HEK293 (cell line): ENCODE measurements at regions not wholly inside any gene's neighbourhood (a gene's known extent, or its start where the extent isn't known, plus 50 kb on each side); places are given as distances from the start of the nearest gene placed in this dataset.

Source experiments
- CTCF ChIA-PET: fragments of 350-600 bp; formaldehyde crosslinking; extraction: SDS; loops from one replicate; lab custom pipeline; 2021; ENCODE audit warnings: antibody characterized with exemption; lab: Yijun Ruan, JAX
- POLR2A ChIA-PET: fragments of 300-600 bp; formaldehyde crosslinking; extraction: SDS; loops from one replicate; lab custom pipeline; 2020; ENCODE audit warnings: antibody characterized with exemption, inconsistent platforms; lab: Yijun Ruan, JAX
- H3K27ac ChIP-seq: fragments of 200-500 bp; sonication (Bioruptor generic); 2 replicates; pipeline ENCODE4 v1.5.1; 2014; ENCODE audit warnings: low read depth, low read length, control low read depth, inconsistent platforms; ENCODE audit errors: extremely low read depth
- H3K36me3 ChIP-seq, 2 experiments: fragments of 200-500 bp in 1 of 2; sonication (Bioruptor generic) in 1 of 2; 1 replicate in 1 of 2; 2 replicates in 1 of 2; pipeline ENCODE4 v1.5.1; 2014 to 2017; ENCODE audit warnings: inconsistent platforms in 2 of 2, low read length in 2 of 2; ENCODE audit not compliant: control insufficient read depth in 2 of 2, insufficient read depth in 1 of 2
- H3K4me1 ChIP-seq: fragments of 200-500 bp; sonication (Bioruptor generic); 2 replicates; pipeline ENCODE4 v1.5.1; 2014; ENCODE audit warnings: mild to moderate bottlenecking, low read length, inconsistent platforms; ENCODE audit not compliant: control insufficient read depth, insufficient read depth
- H3K4me3 ChIP-seq: 2 replicates; pipeline ENCODE4 v1.5.1; 2011; ENCODE audit warnings: low read depth, mild to moderate bottlenecking, control low read depth, low read length, moderate library complexity
- H3K9me3 ChIP-seq: fragments of 200-500 bp; sonication (Bioruptor generic); 2 replicates; pipeline ENCODE4 v1.5.1; 2014; ENCODE audit warnings: low read depth, low read length, inconsistent platforms; ENCODE audit not compliant: control insufficient read depth, insufficient read depth
- EGR2 ChIP-seq: fragments of 450-650 bp; formaldehyde crosslinking; IDR thresholded peaks from 2 replicates; pipeline ENCODE4 v1.5.1; 2016; ENCODE audit warnings: low read depth, missing biosample characterization, missing genetic modification characterization
- GLI2 ChIP-seq: fragments of 450-650 bp; formaldehyde crosslinking; IDR thresholded peaks from 2 replicates; pipeline ENCODE4; 2017; ENCODE audit warnings: missing biosample characterization, missing genetic modification characterization, low read depth, borderline replicate concordance
- KLF1 ChIP-seq: fragments of 450-650 bp; formaldehyde crosslinking; IDR thresholded peaks from 2 replicates; pipeline ENCODE4 v1.5.1; 2016; ENCODE audit warnings: missing biosample characterization, missing genetic modification characterization
- KLF9 ChIP-seq: fragments of 450-650 bp; formaldehyde crosslinking; IDR thresholded peaks from 2 replicates; pipeline ENCODE4 v1.5.1; 2016; ENCODE audit warnings: missing biosample characterization, missing genetic modification characterization, low read depth
- OSR2 ChIP-seq: fragments of 450-650 bp; formaldehyde crosslinking; IDR thresholded peaks from 2 replicates; pipeline ENCODE4 v1.5.1; 2016; ENCODE audit warnings: missing biosample characterization, missing genetic modification characterization
- PRDM6 ChIP-seq: fragments of 450-650 bp; formaldehyde crosslinking; IDR thresholded peaks from 2 replicates; pipeline ENCODE4 v1.5.1; 2017; ENCODE audit warnings: missing biosample characterization, missing genetic modification characterization
- SP7 ChIP-seq: fragments of 450-650 bp; formaldehyde crosslinking; IDR thresholded peaks from 2 replicates; pipeline ENCODE4 v1.5.1; 2016; ENCODE audit warnings: missing biosample characterization, missing genetic modification characterization
- TRIM28 ChIP-seq: IDR thresholded peaks from 2 replicates; pipeline ENCODE4 v1.6.1; 2011; ENCODE audit warnings: low read length, control low read depth, borderline replicate concordance
- WT1 ChIP-seq: fragments of 450-650 bp; formaldehyde crosslinking; IDR thresholded peaks from 2 replicates; pipeline ENCODE4 v1.5.1; 2016; ENCODE audit warnings: missing biosample characterization, missing genetic modification characterization
- ZBTB17 ChIP-seq: fragments of 450-650 bp; formaldehyde crosslinking; IDR thresholded peaks from 2 replicates; pipeline ENCODE4 v1.5.1; 2016; ENCODE audit warnings: missing biosample characterization, missing genetic modification characterization
- ZBTB20 ChIP-seq: fragments of 450-650 bp; formaldehyde crosslinking; IDR thresholded peaks from 2 replicates; pipeline ENCODE4 v1.5.1; 2016; ENCODE audit warnings: missing biosample characterization, missing genetic modification characterization
- ZBTB48 ChIP-seq: fragments of 450-650 bp; formaldehyde crosslinking; IDR thresholded peaks from 2 replicates; pipeline ENCODE4 v1.5.1; 2016; ENCODE audit warnings: missing biosample characterization, missing genetic modification characterization
- ZFHX2 ChIP-seq: fragments of 450-650 bp; formaldehyde crosslinking; conservative IDR thresholded peaks from 2 replicates; pipeline ENCODE4 v1.5.1; 2016; ENCODE audit warnings: missing biosample characterization, missing genetic modification characterization
- ZFP41 ChIP-seq: fragments of 450-650 bp; formaldehyde crosslinking; IDR thresholded peaks from 2 replicates; pipeline ENCODE4 v1.5.1; 2016; ENCODE audit warnings: missing biosample characterization, missing genetic modification characterization, borderline replicate concordance
- ZFP69B ChIP-seq: fragments of 450-650 bp; formaldehyde crosslinking; IDR thresholded peaks from 2 replicates; pipeline ENCODE4 v1.5.1; 2016; ENCODE audit warnings: missing biosample characterization, missing genetic modification characterization
- ZNF140 ChIP-seq: fragments of 450-650 bp; formaldehyde crosslinking; IDR thresholded peaks from 2 replicates; pipeline ENCODE4 v1.5.1; 2016; ENCODE audit warnings: missing biosample characterization, missing genetic modification characterization
- ZNF302 ChIP-seq: fragments of 450-650 bp; formaldehyde crosslinking; IDR thresholded peaks from 2 replicates; pipeline ENCODE4 v1.5.1; 2016; ENCODE audit warnings: missing biosample characterization, missing genetic modification characterization, low read depth
- ZNF350 ChIP-seq: fragments of 450-650 bp; formaldehyde crosslinking; IDR thresholded peaks from 2 replicates; pipeline ENCODE4 v1.5.0; 2017; ENCODE audit warnings: missing biosample characterization, mild to moderate bottlenecking, missing genetic modification characterization
- ZNF426 ChIP-seq: fragments of 450-650 bp; formaldehyde crosslinking; IDR thresholded peaks from 2 replicates; pipeline ENCODE4 v1.5.1; 2017; ENCODE audit warnings: missing biosample characterization, missing genetic modification characterization, mild to moderate bottlenecking, inconsistent platforms, moderate library complexity
- ZNF48 ChIP-seq: fragments of 450-650 bp; formaldehyde crosslinking; IDR thresholded peaks from 2 replicates; pipeline ENCODE4 v1.5.1; 2016; ENCODE audit warnings: missing biosample characterization, missing genetic modification characterization
- ZNF530 ChIP-seq: fragments of 450-650 bp; formaldehyde crosslinking; IDR thresholded peaks from 2 replicates; pipeline ENCODE4 v1.5.1; 2016; ENCODE audit warnings: low read depth, missing biosample characterization, missing genetic modification characterization
- ZNF585B ChIP-seq: fragments of 450-650 bp; formaldehyde crosslinking; IDR thresholded peaks from 2 replicates; pipeline ENCODE4 v1.5.1; 2016; ENCODE audit warnings: missing biosample characterization, missing genetic modification characterization
- ZNF600 ChIP-seq: fragments of 450-650 bp; formaldehyde crosslinking; IDR thresholded peaks from 2 replicates; pipeline ENCODE4 v1.5.1; 2016; ENCODE audit warnings: missing biosample characterization, missing genetic modification characterization
- ZNF776 ChIP-seq: fragments of 450-650 bp; formaldehyde crosslinking; IDR thresholded peaks from 2 replicates; pipeline ENCODE4 v1.5.0; 2017; ENCODE audit warnings: missing biosample characterization, missing genetic modification characterization, borderline replicate concordance
- ZSCAN18 ChIP-seq: fragments of 450-650 bp; formaldehyde crosslinking; IDR thresholded peaks from 2 replicates; pipeline ENCODE4 v1.5.1; 2016; ENCODE audit warnings: missing biosample characterization, missing genetic modification characterization
- TF ChIP-seq, protein P1 (sequence below): fragments of 450-650 bp; formaldehyde crosslinking; IDR thresholded peaks from 2 replicates; pipeline ENCODE4 v1.5.1; 2016; ENCODE audit warnings: missing biosample characterization, missing genetic modification characterization

GRCh38 chr6:125526007-125526720, 223.3 kb upstream of the HEY2 start:
- TF ChIP-seq ZNF776 (tag by site-specific recombination) (no peak), ZBTB48 (tag by site-specific recombination) (no peak), GLI2 (no peak), ZNF350 (tag by site-specific recombination) (0 out of 2 replicates have a peak, but pooled peaks have one; percentile 21), ZBTB20 (tag by site-specific recombination) (0 out of 2 replicates have a peak, but pooled peaks have one; percentile 16), ZNF600 (tag by site-specific recombination) (no peak), PRDM6 (no peak), ZNF302 (tag by site-specific recombination) (no peak), ZNF48 (tag by site-specific recombination) (no peak), ZNF140 (tag by site-specific recombination) (0 out of 2 replicates have a peak, but pooled peaks have one; percentile 29)
- no peak overlapping the region for H3K27ac ChIP-seq
- ChIA-PET POLR2A (no interaction called here), CTCF (interaction anchor here (0.7 kb wide), 1 partner anchor 577 kb away, joined by 3 read pairs; no protein-coding TSS in a partner anchor)
- H3K4me3 ChIP-seq = no peak overlapping the region
- H3K4me1 ChIP-seq = peaks cover 10% of the 10 kb centered on the region
- no peaks in the 10 kb centered on the region for H3K36me3 ChIP-seq
- no peaks in the 10 kb centered on the region for H3K9me3 ChIP-seq

DNA sequence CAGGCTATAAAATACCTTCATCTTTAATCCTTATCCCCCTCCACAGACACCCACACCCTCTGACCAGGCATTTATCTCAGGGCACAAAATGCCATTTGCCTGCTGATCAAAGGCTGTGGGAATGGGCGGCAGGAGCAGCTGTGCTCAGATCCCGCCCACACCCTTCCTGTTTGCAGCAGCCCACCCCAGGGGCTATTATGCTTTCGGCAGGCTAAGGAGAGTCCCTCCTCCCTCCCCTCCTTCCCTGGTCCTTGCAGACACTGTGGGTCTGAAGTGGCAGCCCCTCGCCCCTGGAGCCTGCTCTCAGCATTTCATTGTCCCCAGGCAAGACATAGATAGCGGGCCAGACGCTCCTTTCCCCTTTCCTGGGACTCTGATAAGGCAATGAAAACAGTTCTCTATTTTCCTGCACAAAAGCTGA, 220.8 kb upstream of the HEY2 start:
- no peak for TF ChIP-seq ZNF530 (tag by site-specific recombination)
- TF ChIP-seq, protein P1, sequence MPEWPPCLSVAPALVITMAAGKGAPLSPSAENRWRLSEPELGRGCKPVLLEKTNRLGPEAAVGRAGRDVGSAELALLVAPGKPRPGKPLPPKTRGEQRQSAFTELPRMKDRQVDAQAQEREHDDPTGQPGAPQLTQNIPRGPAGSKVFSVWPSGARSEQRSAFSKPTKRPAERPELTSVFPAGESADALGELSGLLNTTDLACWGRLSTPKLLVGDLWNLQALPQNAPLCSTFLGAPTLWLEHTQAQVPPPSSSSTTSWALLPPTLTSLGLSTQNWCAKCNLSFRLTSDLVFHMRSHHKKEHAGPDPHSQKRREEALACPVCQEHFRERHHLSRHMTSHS = no peak
- TF ChIP-seq ZFP69B (tag by site-specific recombination) = no peak
- no peak for TF ChIP-seq KLF9 (tag by site-specific recombination)
- peak; percentile 90 for TF ChIP-seq KLF1 (tag by site-specific recombination)
- peak; percentile 99 for TF ChIP-seq ZFHX2 (tag by site-specific recombination)
- no peak for TF ChIP-seq ZFP41 (tag by site-specific recombination)
- TF ChIP-seq ZNF426 (tag by site-specific recombination) = no peak
- no peak for TF ChIP-seq ZSCAN18
- no peak for TF ChIP-seq ZNF585B (tag by site-specific recombination)
- TF ChIP-seq ZBTB17 (tag by site-specific recombination) = no peak
- peak; percentile 98 for TF ChIP-seq EGR2 (tag by site-specific recombination)
- no peak for TF ChIP-seq OSR2 (tag by site-specific recombination)
- TF ChIP-seq WT1 (tag by site-specific recombination) = no peak
- TF ChIP-seq TRIM28 = no peak
- TF ChIP-seq SP7 (tag by site-specific recombination) = peak; percentile 44; the same call in 1 of the 2 replicates
- no peak overlapping the region for H3K4me3 ChIP-seq
- H3K27ac ChIP-seq = no peak overlapping the region
- ChIA-PET CTCF (interaction anchor here (0.7 kb wide), 1 partner anchor 311 kb away, joined by 4 read pairs; no protein-coding TSS in a partner anchor), POLR2A (no interaction called here)
- H3K9me3 ChIP-seq = no peaks in the 10 kb centered on the region
- H3K36me3 ChIP-seq = no peaks in the 10 kb centered on the region
- peaks cover 10% of the 10 kb centered on the region for H3K4me1 ChIP-seq
